OCI-LY3 (cell line): ENCODE measurements at regions not wholly inside any gene's neighbourhood (a gene's known extent, or its start where the extent isn't known, plus 50 kb on each side); places are given as distances from the start of the nearest gene placed in this dataset.

Experiments
- H2AFZ ChIP-seq: fragments of 200-600, 300-600 bp; shearing (Covaris generic); 2 replicates; pipeline ENCODE4 v1.6.0; 2014; ENCODE audit warnings: antibody characterized with exemption, low read depth, low read length
- H3K27ac ChIP-seq: fragments of 200-600, 300-600 bp; sonication (generic); 2 replicates; pipeline ENCODE4 v1.5.1; 2014; ENCODE audit warnings: mild to moderate bottlenecking, low read length, moderate library complexity, mixed read lengths
- H3K27me3 ChIP-seq: fragments of 200-600, 300-600 bp; sonication (generic); 2 replicates; pipeline ENCODE4 v1.6.1; 2014; ENCODE audit warnings: low read depth, low read length, mixed read lengths
- H3K36me3 ChIP-seq: fragments of 200-600, 300-600 bp; sonication (generic); replicated peaks from 2 replicates; pipeline ENCODE3; 2014; ENCODE audit warnings: low read depth, low read length, mixed read lengths
- H3K4me1 ChIP-seq: fragments of 300-600, 200-600 bp; sonication (generic); 2 replicates; pipeline ENCODE4 v1.6.1; 2014; ENCODE audit warnings: low read length, mixed read lengths
- H3K4me2 ChIP-seq: fragments of 200-600, 300-600 bp; sonication (generic); 2 replicates; pipeline ENCODE4 v1.6.1; 2014; ENCODE audit warnings: low read length, mixed read lengths
- H3K4me3 ChIP-seq: fragments of 300-600, 200-600 bp; sonication (generic); 2 replicates; pipeline ENCODE4 v1.5.1; 2014; ENCODE audit warnings: antibody characterized with exemption, mild to moderate bottlenecking, low read length, moderate library complexity
- H3K79me2 ChIP-seq: fragments of 300-600, 200-600 bp; shearing (Covaris generic); 2 replicates; pipeline ENCODE4 v1.6.1; 2014; ENCODE audit warnings: mild to moderate bottlenecking, low read length, mixed read lengths
- H3K9ac ChIP-seq: fragments of 300-600, 200-600 bp; shearing (Covaris generic); 2 replicates; pipeline ENCODE4 v1.6.0; 2014; ENCODE audit warnings: mild to moderate bottlenecking, low read length, moderate library complexity
- H3K9me3 ChIP-seq: fragments of 200-600, 300-600 bp; shearing (Covaris generic); 2 replicates; pipeline ENCODE4 v1.6.1; 2014; ENCODE audit warnings: low read length, mixed read lengths; ENCODE audit not compliant: insufficient read depth
- H4K20me1 ChIP-seq: fragments of 200-600, 300-600 bp; sonication (generic); 2 replicates; pipeline ENCODE4 v1.6.1; 2016; ENCODE audit warnings: low read length, mixed read lengths; ENCODE audit not compliant: insufficient read depth
- EZH2phosphoT487 ChIP-seq: fragments of 200-600 bp; shearing (Covaris generic); IDR thresholded peaks from 2 replicates; pipeline ENCODE4 v1.6.1; 2018; ENCODE audit warnings: antibody characterized with exemption, mixed run types, low read depth
- TF ChIP-seq, protein P1 (sequence below): fragments of 200-600, 300-600 bp; sonication (generic); IDR thresholded peaks from 2 replicates; pipeline ENCODE4 v1.5.1; 2014; ENCODE audit warnings: antibody characterized with exemption, low read length, low read depth

DNA sequence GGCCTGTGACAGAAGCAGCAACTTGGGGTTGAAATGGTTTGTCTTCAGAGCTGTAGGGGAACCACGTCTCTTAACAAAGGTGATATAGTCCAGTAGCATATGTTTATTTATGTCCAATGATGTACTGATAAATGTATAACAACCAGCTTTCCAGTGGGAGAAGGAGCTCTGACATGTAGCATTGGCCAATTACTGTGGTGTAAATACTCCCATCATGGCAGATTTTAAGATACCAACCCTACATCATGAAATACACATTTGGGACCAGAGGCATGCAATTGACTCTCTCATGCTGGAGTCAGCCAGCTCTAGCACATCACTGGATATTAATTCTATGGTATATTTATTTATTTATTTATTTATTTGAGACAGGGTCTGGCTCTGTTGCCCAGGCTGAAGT is 50.6 kb upstream of the CHST11 start:
- Histone ChIP-seq H3K27me3 (no peaks in the 10 kb centered on the region), H3K9ac (no peak overlapping the region), H3K27ac (no peak overlapping the region), H3K4me1 (no peaks in the 10 kb centered on the region), H3K36me3 (no peaks in the 10 kb centered on the region), H4K20me1 (no peaks in the 10 kb centered on the region), H2AFZ (no peak overlapping the region), H3K9me3 (no peaks in the 10 kb centered on the region), H3K4me3 (no peak overlapping the region), H3K79me2 (no peaks in the 10 kb centered on the region), H3K4me2 (no peak overlapping the region)
- no peak for TF ChIP-seq EZH2phosphoT487
- TF ChIP-seq, protein P1, sequence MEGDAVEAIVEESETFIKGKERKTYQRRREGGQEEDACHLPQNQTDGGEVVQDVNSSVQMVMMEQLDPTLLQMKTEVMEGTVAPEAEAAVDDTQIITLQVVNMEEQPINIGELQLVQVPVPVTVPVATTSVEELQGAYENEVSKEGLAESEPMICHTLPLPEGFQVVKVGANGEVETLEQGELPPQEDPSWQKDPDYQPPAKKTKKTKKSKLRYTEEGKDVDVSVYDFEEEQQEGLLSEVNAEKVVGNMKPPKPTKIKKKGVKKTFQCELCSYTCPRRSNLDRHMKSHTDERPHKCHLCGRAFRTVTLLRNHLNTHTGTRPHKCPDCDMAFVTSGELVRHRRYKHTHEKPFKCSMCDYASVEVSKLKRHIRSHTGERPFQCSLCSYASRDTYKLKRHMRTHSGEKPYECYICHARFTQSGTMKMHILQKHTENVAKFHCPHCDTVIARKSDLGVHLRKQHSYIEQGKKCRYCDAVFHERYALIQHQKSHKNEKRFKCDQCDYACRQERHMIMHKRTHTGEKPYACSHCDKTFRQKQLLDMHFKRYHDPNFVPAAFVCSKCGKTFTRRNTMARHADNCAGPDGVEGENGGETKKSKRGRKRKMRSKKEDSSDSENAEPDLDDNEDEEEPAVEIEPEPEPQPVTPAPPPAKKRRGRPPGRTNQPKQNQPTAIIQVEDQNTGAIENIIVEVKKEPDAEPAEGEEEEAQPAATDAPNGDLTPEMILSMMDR = no peak
